Calu3 (cell line): ENCODE measurements at regions not wholly inside any gene's neighbourhood (a gene's known extent, or its start where the extent isn't known, plus 50 kb on each side); places are given as distances from the start of the nearest gene placed in this dataset.
"Not testable (repeated sequence)": the region's sequence is repeated elsewhere in the genome, so short reads cannot be mapped to it uniquely, and the experiment has no call there.

Source experiments
- BruUV-seq: library from RNA; stranded (reverse); fragments of 400-500 nt; replicated peaks from 2 replicates; lab custom pipeline; 2021; lab: Mats Ljungman, UMichigan
- CTCF ChIA-PET: fragments of 300-600 bp; sonication (Branson Sonifier 250); formaldehyde crosslinking; loops from one replicate; lab custom pipeline; 2022; ENCODE audit warnings: antibody characterized with exemption; lab: Charles Lee
- DNase-seq: peaks from one replicate; pipeline ENCODE4 v3.0.0; 2022
- H3K27ac Mint-ChIP-seq: one replicate; pipeline ENCODE4 v1.8.0; 2022; ENCODE audit warnings: mixed read lengths; ENCODE audit not compliant: unreplicated experiment
- H3K27me3 Mint-ChIP-seq: one replicate; pipeline ENCODE4 v1.8.0; 2022; ENCODE audit warnings: mixed read lengths; ENCODE audit not compliant: unreplicated experiment
- H3K36me3 Mint-ChIP-seq: one replicate; pipeline ENCODE4 v1.8.0; 2022; ENCODE audit warnings: mild to moderate bottlenecking, moderate library complexity, mixed read lengths; ENCODE audit not compliant: insufficient read depth, unreplicated experiment
- H3K4me1 Mint-ChIP-seq: one replicate; pipeline ENCODE4 v1.8.0; 2022; ENCODE audit warnings: mild to moderate bottlenecking, low read depth, mixed read lengths; ENCODE audit not compliant: unreplicated experiment
- H3K4me3 Mint-ChIP-seq: one replicate; pipeline ENCODE4 v1.8.0; 2022; ENCODE audit warnings: mild to moderate bottlenecking, low read depth, moderate library complexity, mixed read lengths; ENCODE audit not compliant: unreplicated experiment
- H3K9me3 Mint-ChIP-seq: one replicate; pipeline ENCODE4 v1.8.0; 2022; ENCODE audit warnings: low read depth, mixed read lengths; ENCODE audit not compliant: unreplicated experiment
- CTCF ChIP-seq: fragments of 200-600 bp; IDR thresholded peaks from one replicate; pipeline ENCODE4 v1.8.0; 2022; ENCODE audit warnings: antibody characterized with exemption; ENCODE audit not compliant: unreplicated experiment
- intact Hi-C: fragments of 100-400 bp; cut with micrococcal nuclease; formaldehyde crosslinking; loops from one replicate; pipeline ENCODE4 v1.10.0; 2022; ENCODE audit not compliant: unreplicated experiment

- DNase-seq = no peak
- no TSS peak for BruUV-seq
- Mint-ChIP-seq H3K36me3 (no peaks in the 10 kb centered on the region), H3K27me3 (no peaks in the 10 kb centered on the region), H3K4me3 (no peak overlapping the region), H3K9me3 (no peaks in the 10 kb centered on the region), H3K4me1 (no peaks in the 10 kb centered on the region), H3K27ac (no peak overlapping the region)
- no peak for TF ChIP-seq CTCF
- intact Hi-C loops = no loop called here
- CTCF ChIA-PET = no interaction called here
These were observed 1440.3 kb downstream of the PCDH9 start for GRCh38 chr13:65789815-65790214.

GRCh38 chr13:65787082-65787481, 1443.1 kb downstream of the PCDH9 start:
- H3K4me1 Mint-ChIP-seq = no peaks in the 10 kb centered on the region
- intact Hi-C loops = no loop called here
- no peaks in the 10 kb centered on the region for H3K36me3 Mint-ChIP-seq
- H3K27ac Mint-ChIP-seq = no peak overlapping the region
- TF ChIP-seq CTCF = no peak
- DNase-seq = no peak
- no peaks in the 10 kb centered on the region for H3K27me3 Mint-ChIP-seq
- BruUV-seq = no TSS peak
- no peak overlapping the region for H3K4me3 Mint-ChIP-seq
- CTCF ChIA-PET = no interaction called here
- no peaks in the 10 kb centered on the region for H3K9me3 Mint-ChIP-seq

- no TSS peak for BruUV-seq
- no peak for TF ChIP-seq CTCF
These were observed 1445.9 kb downstream of the PCDH9 start for GRCh38 chr13:65784088-65784816.

GRCh38 chr13:65783383-65783782, 1446.8 kb downstream of the PCDH9 start:
- TF ChIP-seq CTCF = no peak
- intact Hi-C loops = no loop called here
- DNase-seq = no peak
- Mint-ChIP-seq H3K36me3 (no peaks in the 10 kb centered on the region), H3K4me1 (no peaks in the 10 kb centered on the region), H3K27me3 (no peaks in the 10 kb centered on the region), H3K9me3 (no peaks in the 10 kb centered on the region), H3K4me3 (no peak overlapping the region), H3K27ac (no peak overlapping the region)
- CTCF ChIA-PET = no interaction called here
- no TSS peak for BruUV-seq

More at GRCh38 chr13:65784088-65784816, 1445.9 kb downstream of the PCDH9 start:
- intact Hi-C loops = no loop called here
- Mint-ChIP-seq H3K4me3 (no peak overlapping the region), H3K9me3 (no peaks in the 10 kb centered on the region), H3K27ac (no peak overlapping the region), H3K27me3 (no peaks in the 10 kb centered on the region), H3K36me3 (no peaks in the 10 kb centered on the region), H3K4me1 (no peaks in the 10 kb centered on the region)
- DNase-seq = no peak
- CTCF ChIA-PET = no interaction called here

GRCh38 chr13:65771704-65772313, 1458.3 kb downstream of the PCDH9 start:
- BruUV-seq, intact Hi-C loops, DNase-seq, H3K4me1 Mint-ChIP-seq, H3K27ac Mint-ChIP-seq, H3K36me3 Mint-ChIP-seq, H3K27me3 Mint-ChIP-seq, H3K9me3 Mint-ChIP-seq, H3K4me3 Mint-ChIP-seq, CTCF ChIA-PET: not testable (repeated sequence)
